ENCODE measurements at regions not wholly inside any gene's neighbourhood (a gene's known extent, or its start where the extent isn't known, plus 50 kb on each side); places are given as distances from the start of the nearest gene placed in this dataset.

DNA sequence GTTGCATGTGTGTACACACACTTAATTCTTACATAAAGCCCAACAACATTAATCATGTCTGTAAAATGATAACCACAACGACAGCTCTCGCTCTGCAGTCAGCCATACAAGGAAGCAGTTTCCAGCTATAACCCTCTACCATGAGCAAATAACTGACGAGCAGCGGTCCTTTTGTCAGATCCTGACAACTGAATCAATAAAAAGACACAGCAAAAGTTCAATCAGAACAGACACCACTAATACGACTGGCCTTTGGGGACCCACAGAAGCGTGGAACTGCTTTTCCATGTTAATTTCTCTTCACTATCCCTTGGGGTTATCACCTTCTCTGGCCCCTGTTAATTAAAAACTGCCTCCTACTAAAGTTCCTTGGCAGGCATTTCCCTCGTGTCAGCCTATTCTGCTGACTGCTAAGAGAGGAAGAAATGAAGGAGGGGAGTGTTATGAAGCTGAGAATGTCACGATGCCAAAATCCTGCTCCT, 722.8 kb upstream of the GRAMD2B start:
- in situ Hi-C loops (cut with MboI), result no loop called here
- no peaks in the 10 kb centered on the region for H3K9me3 ChIP-seq (replicated peaks; ENCODE audit: control insufficient read depth, insufficient read depth, low read length)
- WGBS (ENCODE audit: insufficient coverage, insufficient replicate concordance, low lambda C conversion rate, missing lambda C conversion rate), result 11% methylated on average over 8 of the region's 8 CpGs
- no peak for TF ChIP-seq MTA3 (IDR thresholded peaks at IDR 0.05; ENCODE audit: borderline replicate concordance, low read length)
- no peak for TF ChIP-seq WRNIP1 (IDR thresholded peaks at IDR 0.05; ENCODE audit: borderline replicate concordance, low read depth, low read length)
- no peak for TF ChIP-seq SIN3A (IDR thresholded peaks at IDR 0.05; ENCODE audit: low read depth, low read length)
- no peak for TF ChIP-seq NBN (IDR thresholded peaks at IDR 0.05)
- TF ChIP-seq SUPT20H (IDR thresholded peaks at IDR 0.05; ENCODE audit: borderline replicate concordance, control insufficient read depth, low read depth, low read length), result no peak
- TF ChIP-seq ZNF207 (IDR thresholded peaks at IDR 0.05; ENCODE audit: borderline replicate concordance), result no peak
- ChIA-PET CTCF (interaction anchor here (0.6 kb wide), 1 partner anchor 1339 kb away, joined by 3 read pairs; no protein-coding TSS in a partner anchor), SMC1A (ENCODE audit: uncharacterized antibody, unreplicated experiment) (no interaction called here), RAD21 (ENCODE audit: unreplicated experiment) (no interaction called here), POLR2A (no interaction called here)
- no peak overlapping the region for H3K27ac ChIP-seq (ENCODE audit: control insufficient read depth, insufficient read depth)
- ATAC-seq (no peak), DNase-seq (ENCODE audit: low read depth, low spot score) (no peak), FAIRE-seq (no peak)
- H3K4me3 ChIP-seq, result no peak overlapping the region
- no peaks in the 10 kb centered on the region for H4K20me1 ChIP-seq (ENCODE audit: control insufficient read depth, insufficient read depth)
- H3K9ac ChIP-seq (ENCODE audit: control insufficient read depth, insufficient read depth, low read length), result no peak overlapping the region
- no TSS peak for BruUV-seq (replicated peaks)
- no peaks in the 10 kb centered on the region for H3K79me2 ChIP-seq (ENCODE audit: control insufficient read depth, insufficient read depth, low read length)
- H3K4me2 ChIP-seq (ENCODE audit: control insufficient read depth, insufficient read depth), result no peak overlapping the region
- no peak overlapping the region for H2AFZ ChIP-seq (ENCODE audit: control insufficient read depth, low read depth, low read length)
- intact Hi-C loops (cut with micrococcal nuclease; ENCODE audit: unreplicated experiment), result no loop called here
- H3K4me1 ChIP-seq (ENCODE audit: control insufficient read depth, insufficient read depth, low read length), result no peaks in the 10 kb centered on the region
- no peaks in the 10 kb centered on the region for H3K36me3 ChIP-seq (ENCODE audit: control insufficient read depth in 2 of 2, insufficient read depth in 2 of 2, low read length in 1 of 2)
- no peaks in the 10 kb centered on the region for H3K27me3 ChIP-seq (replicated peaks in 1 of 2; ENCODE audit: control insufficient read depth in 2 of 2, insufficient read depth in 2 of 2, low read length in 1 of 2)

DNA sequence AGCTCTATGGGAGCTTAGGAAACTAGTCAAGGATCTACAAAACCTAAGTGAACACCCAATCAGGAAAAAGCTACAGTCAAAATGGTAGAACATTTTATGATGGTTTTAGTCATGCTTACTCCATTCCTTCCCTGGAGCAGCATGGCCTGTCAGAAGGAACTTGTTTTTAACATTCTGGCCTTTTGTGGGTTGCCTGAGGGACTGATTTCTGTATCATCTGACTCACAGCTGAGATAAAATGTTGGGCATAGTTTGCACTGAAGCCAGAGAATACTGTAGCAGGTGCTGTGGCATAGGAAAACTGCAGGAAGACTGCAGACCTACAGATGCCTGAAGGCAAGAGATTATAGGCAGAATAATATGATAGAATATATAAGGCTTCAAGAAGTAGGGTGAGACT, 719.6 kb upstream of the GRAMD2B start:
- ChIA-PET POLR2A (no interaction called here), SMC1A (ENCODE audit: uncharacterized antibody, unreplicated experiment) (no interaction called here), RAD21 (ENCODE audit: unreplicated experiment) (no interaction called here), CTCF (no interaction called here)
- intact Hi-C loops (cut with micrococcal nuclease; ENCODE audit: unreplicated experiment) (no loop called here), in situ Hi-C loops (cut with MboI) (no loop called here)
- no peak overlapping the region for H2AFZ ChIP-seq (ENCODE audit: control insufficient read depth, low read depth, low read length)
- no peak overlapping the region for H3K9ac ChIP-seq (ENCODE audit: control insufficient read depth, insufficient read depth, low read length)
- no peaks in the 10 kb centered on the region for H3K4me1 ChIP-seq (ENCODE audit: control insufficient read depth, insufficient read depth, low read length)
- TF ChIP-seq ZNF687 (IDR thresholded peaks at IDR 0.05) (no peak), CREB1 (IDR thresholded peaks at IDR 0.05; ENCODE audit: low read depth) (no peak), IKZF2 (IDR thresholded peaks at IDR 0.05) (no peak), BACH1 (IDR thresholded peaks at IDR 0.05; ENCODE audit: borderline replicate concordance) (no peak), GABPA (IDR thresholded peaks at IDR 0.05; ENCODE audit: low read depth) (no peak), SMAD5 (IDR thresholded peaks at IDR 0.05; ENCODE audit: low read depth) (no peak)
- TF ChIP-seq, protein P1, sequence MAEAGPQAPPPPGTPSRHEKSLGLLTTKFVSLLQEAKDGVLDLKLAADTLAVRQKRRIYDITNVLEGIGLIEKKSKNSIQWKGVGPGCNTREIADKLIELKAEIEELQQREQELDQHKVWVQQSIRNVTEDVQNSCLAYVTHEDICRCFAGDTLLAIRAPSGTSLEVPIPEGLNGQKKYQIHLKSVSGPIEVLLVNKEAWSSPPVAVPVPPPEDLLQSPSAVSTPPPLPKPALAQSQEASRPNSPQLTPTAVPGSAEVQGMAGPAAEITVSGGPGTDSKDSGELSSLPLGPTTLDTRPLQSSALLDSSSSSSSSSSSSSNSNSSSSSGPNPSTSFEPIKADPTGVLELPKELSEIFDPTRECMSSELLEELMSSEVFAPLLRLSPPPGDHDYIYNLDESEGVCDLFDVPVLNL (IDR thresholded peaks at IDR 0.05; ENCODE audit: low read depth, low read length), result no peak
- no peak overlapping the region for H3K4me2 ChIP-seq (ENCODE audit: control insufficient read depth, insufficient read depth)
- H3K27ac ChIP-seq (ENCODE audit: control insufficient read depth, insufficient read depth), result no peak overlapping the region
- no TSS peak for BruUV-seq (replicated peaks)
- FAIRE-seq (no peak), ATAC-seq (no peak), DNase-seq (ENCODE audit: low read depth, low spot score) (no peak)
- H3K27me3 ChIP-seq (replicated peaks in 1 of 2; ENCODE audit: control insufficient read depth in 2 of 2, insufficient read depth in 2 of 2, low read length in 1 of 2), result no peaks in the 10 kb centered on the region
- no peaks in the 10 kb centered on the region for H3K36me3 ChIP-seq (ENCODE audit: control insufficient read depth in 2 of 2, insufficient read depth in 2 of 2, low read length in 1 of 2)
- H3K4me3 ChIP-seq, result no peak overlapping the region
- H3K79me2 ChIP-seq (ENCODE audit: control insufficient read depth, insufficient read depth, low read length), result no peaks in the 10 kb centered on the region
- no peaks in the 10 kb centered on the region for H3K9me3 ChIP-seq (replicated peaks; ENCODE audit: control insufficient read depth, insufficient read depth, low read length)
- H4K20me1 ChIP-seq (ENCODE audit: control insufficient read depth, insufficient read depth), result no peaks in the 10 kb centered on the region

Data from GM12878 (cell line).